ENCODE measurements at regions not wholly inside any gene's neighbourhood (a gene's known extent, or its start where the extent isn't known, plus 50 kb on each side); places are given as distances from the start of the nearest gene placed in this dataset.

DNA sequence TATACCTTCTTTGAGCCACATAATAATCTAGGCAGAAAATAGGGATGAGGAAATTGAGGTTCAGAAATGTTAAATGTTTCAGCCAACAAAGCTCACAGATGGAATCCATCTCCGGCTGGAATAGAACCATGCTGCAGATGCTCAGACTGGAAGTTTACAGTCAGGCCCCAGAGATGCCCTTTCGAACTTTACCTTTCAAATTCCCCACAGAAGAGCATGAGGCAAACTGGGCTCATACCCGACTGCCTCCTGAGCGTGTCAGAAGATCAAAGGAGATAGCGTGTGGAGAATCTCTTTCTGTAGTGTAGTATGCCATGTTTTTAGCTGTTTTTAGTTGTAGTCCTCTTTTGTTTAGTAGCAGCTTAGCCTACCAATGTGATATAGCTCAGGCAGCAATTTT lies 72.0 kb upstream of the DAP start:
- TF ChIP-seq, protein P1, sequence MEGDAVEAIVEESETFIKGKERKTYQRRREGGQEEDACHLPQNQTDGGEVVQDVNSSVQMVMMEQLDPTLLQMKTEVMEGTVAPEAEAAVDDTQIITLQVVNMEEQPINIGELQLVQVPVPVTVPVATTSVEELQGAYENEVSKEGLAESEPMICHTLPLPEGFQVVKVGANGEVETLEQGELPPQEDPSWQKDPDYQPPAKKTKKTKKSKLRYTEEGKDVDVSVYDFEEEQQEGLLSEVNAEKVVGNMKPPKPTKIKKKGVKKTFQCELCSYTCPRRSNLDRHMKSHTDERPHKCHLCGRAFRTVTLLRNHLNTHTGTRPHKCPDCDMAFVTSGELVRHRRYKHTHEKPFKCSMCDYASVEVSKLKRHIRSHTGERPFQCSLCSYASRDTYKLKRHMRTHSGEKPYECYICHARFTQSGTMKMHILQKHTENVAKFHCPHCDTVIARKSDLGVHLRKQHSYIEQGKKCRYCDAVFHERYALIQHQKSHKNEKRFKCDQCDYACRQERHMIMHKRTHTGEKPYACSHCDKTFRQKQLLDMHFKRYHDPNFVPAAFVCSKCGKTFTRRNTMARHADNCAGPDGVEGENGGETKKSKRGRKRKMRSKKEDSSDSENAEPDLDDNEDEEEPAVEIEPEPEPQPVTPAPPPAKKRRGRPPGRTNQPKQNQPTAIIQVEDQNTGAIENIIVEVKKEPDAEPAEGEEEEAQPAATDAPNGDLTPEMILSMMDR (IDR thresholded peaks at IDR 0.05): no peak
- no peak for TF ChIP-seq EZH2 (IDR thresholded peaks at IDR 0.05; ENCODE audit: borderline replicate concordance, insufficient read depth, low read depth, low read length, poor library complexity, severe bottlenecking)
